GM23248 (cell line): ENCODE measurements at regions not wholly inside any gene's neighbourhood (a gene's known extent, or its start where the extent isn't known, plus 50 kb on each side); places are given as distances from the start of the nearest gene placed in this dataset.

Source experiments
- EZH2 ChIP-seq: fragments of 200-600 bp; sonication (generic); IDR thresholded peaks from 2 replicates; pipeline ENCODE4 v1.6.1; 2018; ENCODE audit warnings: antibody characterized with exemption, mild to moderate bottlenecking; ENCODE audit not compliant: insufficient read depth, poor library complexity, severe bottlenecking
- EZH2phosphoT487 ChIP-seq: fragments of 200-600 bp; sonication (generic); IDR thresholded peaks from 2 replicates; pipeline ENCODE4 v1.6.1; 2018; ENCODE audit warnings: antibody characterized with exemption, moderate library complexity, mild to moderate bottlenecking, low read depth; ENCODE audit not compliant: insufficient read depth

GRCh38 chr5:152717393-152717792 lies 312.3 kb upstream of the NMUR2 start:
- TF ChIP-seq EZH2 (no peak), EZH2phosphoT487 (no peak)
